Breast epithelium (tissue), 3 donors: ENCODE measurements at regions not wholly inside any gene's neighbourhood (a gene's known extent, or its start where the extent isn't known, plus 50 kb on each side); places are given as distances from the start of the nearest gene placed in this dataset.

Source experiments
- CTCF ChIP-seq, 3 donors: fragments of 450-650 bp; IDR thresholded peaks; one replicate each; pipeline ENCODE4 v1.5.1; 2016 to 2017; ENCODE audit warnings: antibody characterized with exemption in 3 of 3, mild to moderate bottlenecking in 3 of 3, moderate library complexity in 3 of 3
- POLR2A ChIP-seq: fragments of 450-650 bp; IDR thresholded peaks from one replicate; pipeline ENCODE4 v1.6.1; 2016; ENCODE audit warnings: antibody characterized with exemption, mild to moderate bottlenecking, moderate library complexity
- POLR2AphosphoS5 ChIP-seq, 3 donors: sonication (generic); formaldehyde crosslinking; IDR thresholded peaks; one replicate each; pipeline ENCODE4 v1.6.1; 2017; ENCODE audit warnings: antibody characterized with exemption in 3 of 3

DNA sequence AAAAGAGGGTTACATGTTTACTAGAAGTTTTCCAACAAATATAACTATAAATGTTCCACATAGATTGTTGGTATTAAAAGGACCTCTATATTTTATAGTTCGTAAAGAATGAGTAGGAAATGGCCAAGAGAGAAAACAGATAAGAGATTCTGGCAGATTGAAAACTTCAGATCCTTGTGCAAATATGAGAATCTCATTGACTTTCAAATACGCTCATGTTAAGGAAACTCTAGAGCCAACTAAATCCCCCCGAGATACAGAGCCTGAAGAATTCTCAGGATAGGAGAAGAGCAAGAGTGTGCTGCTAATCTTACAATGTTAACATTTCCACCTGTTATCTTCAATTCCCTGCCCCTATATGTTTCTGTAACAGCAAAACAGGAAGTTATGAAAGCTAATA, 159.0 kb upstream of the OR13F1 start:
- TF ChIP-seq CTCF (IDR thresholded peaks at IDR 0.05) (no peak), POLR2AphosphoS5 (IDR thresholded peaks at IDR 0.05) (no peak), POLR2A (no peak)
